ENCODE measurements at regions not wholly inside any gene's neighbourhood (a gene's known extent, or its start where the extent isn't known, plus 50 kb on each side); places are given as distances from the start of the nearest gene placed in this dataset.

DNA sequence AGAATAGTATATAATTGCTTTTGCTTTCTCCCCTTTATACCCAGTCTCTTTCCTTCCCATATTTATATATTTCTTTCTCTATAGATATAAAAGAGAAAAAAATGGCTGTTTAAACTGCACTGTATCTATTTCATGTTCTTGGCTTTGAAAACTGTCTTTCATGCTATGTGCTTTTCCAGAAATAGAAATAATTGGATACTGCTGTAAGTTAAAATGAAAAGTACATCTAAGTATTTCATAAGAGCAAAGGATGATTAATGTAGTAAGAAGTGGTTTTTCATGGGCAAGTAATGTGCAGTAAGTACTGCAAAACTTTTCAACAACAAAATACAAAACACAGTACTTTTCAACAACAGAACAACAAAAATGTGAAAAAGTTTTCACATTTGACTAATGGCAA, 237.9 kb downstream of the SNCA start:
- DNase-seq (ENCODE audit: low spot score) = no peak

DNA sequence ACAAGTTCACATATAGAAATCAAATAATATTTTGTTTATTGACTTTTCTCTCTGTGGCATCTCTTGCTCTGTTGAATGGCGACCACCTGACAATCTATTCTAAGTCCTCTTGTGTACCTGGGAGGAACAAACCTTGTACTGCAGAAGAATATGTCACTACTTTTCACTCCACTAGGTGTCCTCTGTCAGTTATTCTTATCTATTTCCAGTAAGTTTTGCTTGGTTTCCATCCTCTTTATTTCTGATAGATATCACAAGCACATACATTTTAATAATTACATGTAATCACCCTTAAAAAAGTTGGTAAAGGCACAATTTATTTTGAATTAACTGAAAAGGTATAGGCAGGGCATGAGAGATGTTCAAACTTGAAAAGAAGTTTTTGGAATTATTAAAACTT, 238.4 kb downstream of the SNCA start:
- peak; percentile 16 for DNase-seq (ENCODE audit: low spot score)

DNA sequence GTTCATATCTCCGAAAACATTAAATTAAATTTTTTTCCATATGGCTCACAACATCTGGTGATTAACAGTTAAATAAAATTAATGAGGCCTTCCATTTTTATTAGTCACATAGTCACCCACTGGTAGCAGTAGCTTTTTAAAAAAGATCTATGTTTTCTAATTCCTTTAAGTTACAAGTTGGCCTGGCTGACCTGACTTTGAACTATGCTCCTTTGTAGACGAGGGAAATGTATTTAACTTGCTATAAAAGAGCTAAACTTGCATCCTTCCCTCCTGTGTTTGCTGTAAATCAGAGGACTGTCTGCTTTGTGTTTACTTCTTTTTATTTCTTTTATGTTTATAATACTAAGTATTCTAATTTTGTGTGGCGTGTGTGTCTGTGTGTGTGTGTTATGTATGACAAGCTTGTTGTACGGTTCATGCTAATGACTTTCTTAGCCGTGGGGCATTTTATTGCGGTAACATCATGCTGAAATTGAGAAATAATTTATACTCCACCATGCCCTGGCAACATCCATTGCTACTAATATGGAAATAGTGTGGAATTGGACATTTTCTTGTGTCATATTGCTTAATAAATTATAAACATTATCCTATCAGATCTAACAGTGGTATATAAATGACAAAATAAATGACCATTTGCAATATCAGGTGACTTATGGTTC, 241.7 kb downstream of the SNCA start:
- DNase-seq (ENCODE audit: low spot score) = no peak

DNA sequence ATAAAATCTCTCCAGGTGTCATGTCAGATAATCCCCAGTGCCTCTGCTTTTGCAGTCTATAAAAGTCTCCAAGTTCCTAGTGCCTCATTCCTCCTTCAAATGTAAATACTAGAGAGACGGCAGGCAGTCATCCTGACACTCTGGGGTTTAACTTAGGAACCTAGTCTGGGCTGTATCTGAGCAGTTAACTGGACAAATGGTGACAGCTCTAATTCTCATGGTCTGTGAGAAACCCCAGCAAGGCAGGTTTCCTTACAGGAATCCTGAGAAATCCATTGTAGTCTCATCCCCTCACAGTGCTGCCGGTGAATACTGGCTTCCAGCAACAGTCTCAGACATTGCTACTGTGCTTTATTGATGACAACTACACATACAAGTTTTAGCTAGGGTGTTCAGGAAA, 246.8 kb downstream of the SNCA start:
- DNase-seq (ENCODE audit: low spot score) = no peak

DNA sequence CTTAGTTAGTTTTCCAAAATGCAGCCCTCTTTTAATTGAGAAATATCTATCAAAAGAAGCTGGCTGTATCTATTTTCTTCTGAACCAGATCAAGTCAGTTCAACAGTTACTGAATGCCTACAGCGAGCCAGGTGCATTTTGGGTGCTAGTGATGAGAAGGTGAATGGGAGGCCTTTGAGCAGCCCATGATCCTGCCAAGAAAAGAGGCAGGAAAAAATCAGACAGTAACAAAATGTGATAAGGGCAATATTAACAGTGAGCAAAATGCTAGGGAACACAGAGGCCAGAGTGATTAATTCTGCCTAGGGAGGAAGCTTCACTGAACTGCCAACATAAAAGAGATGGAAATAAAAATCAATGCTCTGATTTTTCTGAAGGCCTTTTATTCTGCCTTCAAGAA, 248.5 kb downstream of the SNCA start:
- DNase-seq (ENCODE audit: low spot score) = no peak

DNA sequence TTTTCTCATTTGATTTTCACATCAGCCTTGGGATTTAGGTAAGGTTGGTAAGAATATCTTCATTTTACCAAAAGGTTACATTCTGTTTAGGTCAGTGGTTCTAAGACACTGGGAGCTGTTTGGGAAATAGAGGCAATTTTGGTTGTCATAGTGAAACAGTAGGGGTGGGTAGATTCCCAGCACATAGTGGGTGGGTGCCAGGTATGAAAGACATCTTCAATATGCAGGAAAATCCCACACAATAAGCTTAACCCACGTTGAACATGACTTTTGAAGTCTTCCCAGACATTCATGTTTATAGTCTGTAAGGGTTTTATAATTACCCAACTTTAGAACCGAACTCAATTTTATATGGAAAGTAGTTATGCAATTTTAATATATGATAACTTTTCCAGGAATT, 249.6 kb downstream of the SNCA start:
- DNase-seq (ENCODE audit: low spot score) = no peak

DNA sequence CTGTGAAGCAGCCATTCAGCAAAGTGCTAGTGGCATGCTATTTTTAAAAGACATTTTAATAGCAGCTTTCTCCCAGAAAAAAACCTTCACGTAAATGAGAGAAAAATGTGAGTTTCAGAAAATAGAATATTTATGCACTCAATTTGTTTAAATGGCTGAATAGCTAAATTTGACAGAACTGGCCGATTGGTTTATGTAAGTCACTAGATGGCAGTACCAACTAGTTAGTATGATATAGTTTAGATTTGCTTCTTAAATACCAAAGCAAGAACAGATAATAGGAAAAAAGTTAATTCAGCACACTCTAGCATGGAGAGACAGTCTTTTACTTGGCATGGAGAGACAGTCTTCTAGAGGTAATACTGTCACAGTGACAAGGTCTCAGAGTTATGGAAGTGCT, 250.1 kb downstream of the SNCA start:
- DNase-seq (ENCODE audit: low spot score) = peak; percentile 26

DNA sequence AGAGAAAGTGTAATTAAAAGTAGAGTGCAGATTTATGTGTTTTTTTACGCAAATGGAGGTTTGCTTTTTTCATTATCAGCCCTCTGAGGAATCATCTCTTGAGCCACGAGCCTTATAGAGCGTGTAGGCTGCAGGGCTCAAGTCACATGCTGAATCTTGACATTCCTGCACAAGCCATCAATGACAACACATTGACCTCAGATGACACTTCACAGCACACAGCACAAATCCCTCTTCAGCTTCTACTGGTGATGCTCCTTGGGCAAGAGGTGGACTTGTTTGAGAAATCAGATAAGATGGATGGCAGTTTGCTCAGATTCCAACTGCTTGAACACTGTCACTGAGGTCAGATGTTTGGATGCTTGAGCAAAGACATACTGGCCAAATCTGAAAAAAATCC, 250.6 kb downstream of the SNCA start:
- DNase-seq (ENCODE audit: low spot score) = no peak

DNA sequence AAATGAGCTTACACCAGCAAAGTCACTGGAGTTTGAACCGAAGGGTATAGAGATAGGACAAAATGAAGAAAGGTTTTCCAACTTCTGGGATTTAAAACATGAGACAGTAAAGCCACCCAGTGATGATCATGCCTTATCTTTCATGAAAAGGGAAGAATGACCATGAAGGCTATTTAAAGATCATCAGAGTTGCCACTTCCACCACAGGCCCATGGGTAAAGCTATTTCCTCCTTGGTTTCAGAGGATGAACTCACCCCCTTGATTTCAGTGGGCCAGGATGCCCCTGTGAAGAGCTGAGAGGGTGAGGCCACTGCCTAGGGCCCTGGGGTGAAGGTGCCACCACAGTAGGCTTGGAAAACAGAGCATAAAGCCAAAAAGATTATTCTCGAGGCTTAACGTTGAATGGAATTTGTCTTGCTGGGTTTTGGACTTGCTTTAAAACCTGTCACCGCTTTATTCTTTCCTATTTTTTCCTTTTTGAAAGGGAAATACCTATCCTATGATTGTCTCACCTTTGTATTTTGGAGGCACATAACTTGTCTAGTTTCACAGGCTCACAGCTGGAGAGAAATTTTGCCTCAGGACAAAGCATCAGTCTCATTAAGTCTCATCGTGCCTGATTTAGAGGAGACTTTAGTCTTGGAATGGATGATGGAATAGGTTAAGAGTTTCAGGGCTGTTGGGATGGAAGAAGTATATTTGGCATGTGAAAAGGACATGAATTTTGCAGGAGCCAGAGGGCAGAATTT, 254.0 kb downstream of the SNCA start:
- DNase-seq (ENCODE audit: low spot score) = no peak

DNA sequence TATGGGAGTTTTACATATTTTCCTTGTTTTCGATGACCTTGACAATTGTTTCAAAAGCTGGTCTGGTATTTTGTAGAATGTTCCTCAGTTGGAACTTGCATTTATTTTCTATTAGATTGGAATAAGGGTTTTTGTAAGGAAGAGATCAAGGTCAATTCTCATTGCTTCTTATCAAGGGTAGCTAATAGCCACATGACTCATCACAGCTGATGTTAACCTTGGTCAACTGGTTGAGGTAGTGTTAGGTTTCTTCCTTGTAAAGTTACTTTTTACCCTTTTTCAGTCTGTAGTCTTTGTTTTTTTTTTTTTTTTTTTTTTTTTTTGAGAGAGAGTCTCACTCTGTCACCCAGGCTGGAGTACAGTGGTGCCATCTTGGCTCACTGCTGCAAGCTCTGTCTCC, 257.2 kb downstream of the SNCA start:
- DNase-seq (ENCODE audit: low spot score) = no peak

DNA sequence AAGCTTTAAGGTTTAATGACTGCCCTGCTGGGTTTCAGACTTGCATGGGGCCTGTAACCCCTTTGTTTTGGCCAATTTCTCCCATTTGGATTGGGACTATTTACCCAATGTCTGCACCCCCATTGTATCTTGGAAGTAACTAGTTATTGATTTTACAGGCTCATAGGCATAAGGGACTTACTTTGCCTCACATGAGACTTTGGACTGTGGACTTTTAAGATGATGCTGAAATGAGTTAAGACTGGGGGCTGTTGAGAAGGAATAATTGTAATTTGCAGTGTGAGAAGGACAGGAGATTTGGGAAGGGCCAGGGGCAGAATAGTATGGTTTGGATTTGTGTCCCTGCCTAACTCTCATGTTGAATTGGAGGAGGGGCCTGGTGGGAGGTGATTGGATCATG, 260.7 kb downstream of the SNCA start:
- no peak for DNase-seq (ENCODE audit: low spot score)

DNA sequence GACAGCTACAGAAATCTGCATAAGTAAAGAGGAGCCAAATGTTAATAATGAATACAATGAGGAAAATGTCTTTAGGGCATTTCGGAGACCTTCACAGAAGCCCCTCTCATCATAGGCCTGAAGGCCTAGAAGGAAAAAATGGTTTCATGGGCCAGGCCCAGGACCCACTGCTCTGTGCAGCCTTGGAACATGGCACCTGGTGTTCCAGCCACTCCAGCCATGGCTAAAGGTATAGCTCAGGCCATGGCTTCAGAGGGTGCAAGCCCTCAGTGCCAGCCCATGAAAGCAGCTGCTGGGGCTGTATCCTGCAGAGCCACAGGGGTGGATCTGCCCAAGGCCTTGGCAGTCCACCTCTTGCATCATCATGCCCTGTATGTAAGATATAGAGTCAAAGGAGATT, 261.1 kb downstream of the SNCA start:
- DNase-seq (ENCODE audit: low spot score) = no peak

DNA sequence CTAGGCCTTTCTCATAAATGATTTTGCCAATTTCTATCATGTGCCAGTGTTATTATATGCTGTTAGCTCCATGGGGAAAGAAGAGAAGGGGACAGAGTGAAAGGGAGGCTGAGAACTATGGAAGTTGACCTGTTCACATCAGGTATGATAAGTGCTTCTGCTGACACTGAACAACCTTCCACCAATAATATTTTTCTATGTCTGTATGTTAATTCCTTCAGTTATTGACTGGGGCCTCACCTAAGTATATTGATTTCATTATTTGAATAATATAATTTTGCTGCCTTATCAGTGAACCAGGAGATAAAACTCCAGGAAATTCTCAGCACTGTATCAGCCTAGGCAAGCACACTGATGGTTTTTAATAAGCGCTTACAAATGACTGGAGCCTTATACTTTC, 262.8 kb downstream of the SNCA start:
- DNase-seq (ENCODE audit: low spot score) = no peak

DNA sequence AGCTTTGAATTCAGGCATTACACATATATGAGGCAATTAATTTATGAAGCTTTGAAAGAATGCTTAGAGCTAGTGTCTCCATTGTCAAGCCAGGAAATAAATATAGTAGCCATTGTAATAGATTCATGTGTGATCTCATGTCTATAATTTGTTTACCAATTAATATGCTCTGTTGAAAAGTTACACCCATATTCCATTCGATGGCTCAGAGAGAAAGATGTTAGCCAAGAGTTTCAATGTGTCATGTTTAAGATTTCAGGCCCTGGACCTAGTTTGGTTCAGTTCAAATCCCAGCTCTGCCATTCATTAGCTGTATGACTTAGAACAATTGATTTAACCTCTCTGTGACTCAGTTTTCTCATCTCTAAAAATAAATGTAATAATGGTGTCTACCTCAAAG, 263.3 kb downstream of the SNCA start:
- no peak for DNase-seq (ENCODE audit: low spot score)

DNA sequence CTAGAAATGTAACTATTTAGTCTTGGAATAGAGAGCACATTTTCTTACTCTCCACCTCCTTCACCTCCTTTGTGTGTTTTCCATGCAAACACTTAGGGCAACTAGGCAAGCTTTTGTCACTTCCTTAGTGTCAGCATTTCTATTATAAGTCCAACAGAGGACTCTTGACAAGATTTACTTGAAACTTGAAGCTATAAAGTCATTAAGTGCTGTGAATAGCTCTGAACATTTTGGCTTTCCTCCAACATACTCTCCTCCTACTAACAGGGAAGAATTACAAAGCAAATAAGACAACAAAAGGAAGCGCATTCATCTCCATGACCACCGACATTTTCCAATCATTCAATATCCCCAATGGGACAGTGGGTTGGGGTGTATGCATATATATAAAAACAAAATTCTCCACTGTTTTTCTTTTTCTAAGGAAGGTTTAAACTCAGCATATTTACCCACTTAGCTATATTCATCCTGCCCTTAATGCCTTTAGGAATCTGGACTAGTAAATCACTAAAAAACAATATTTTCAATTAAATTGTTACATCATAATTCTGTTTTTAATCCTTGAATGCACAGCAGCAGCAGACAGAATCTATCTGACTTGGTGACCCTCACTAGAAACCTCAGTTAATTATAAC, 264.6 kb downstream of the SNCA start:
- DNase-seq (ENCODE audit: low spot score) = no peak

DNA sequence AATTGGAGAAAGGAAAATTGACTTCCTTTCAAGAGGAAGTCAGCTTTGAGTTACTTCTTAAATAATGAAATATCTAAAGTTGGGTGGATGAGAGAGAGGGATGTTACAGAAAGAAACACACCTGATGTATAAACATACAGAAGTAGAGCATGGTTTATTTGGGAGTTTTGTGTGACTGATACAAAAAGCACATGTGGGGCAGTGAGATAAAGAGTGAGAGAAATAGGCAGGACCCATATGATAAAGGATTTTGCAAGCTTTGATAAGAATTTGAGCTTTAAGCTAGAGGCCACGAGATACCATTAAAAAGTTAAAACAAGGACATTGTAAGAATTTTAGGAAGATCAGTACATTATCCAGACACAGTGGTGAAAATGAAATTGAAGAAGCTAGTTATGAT, 263.3 kb upstream of the GPRIN3 start:
- no peak for DNase-seq (ENCODE audit: low spot score)

DNA sequence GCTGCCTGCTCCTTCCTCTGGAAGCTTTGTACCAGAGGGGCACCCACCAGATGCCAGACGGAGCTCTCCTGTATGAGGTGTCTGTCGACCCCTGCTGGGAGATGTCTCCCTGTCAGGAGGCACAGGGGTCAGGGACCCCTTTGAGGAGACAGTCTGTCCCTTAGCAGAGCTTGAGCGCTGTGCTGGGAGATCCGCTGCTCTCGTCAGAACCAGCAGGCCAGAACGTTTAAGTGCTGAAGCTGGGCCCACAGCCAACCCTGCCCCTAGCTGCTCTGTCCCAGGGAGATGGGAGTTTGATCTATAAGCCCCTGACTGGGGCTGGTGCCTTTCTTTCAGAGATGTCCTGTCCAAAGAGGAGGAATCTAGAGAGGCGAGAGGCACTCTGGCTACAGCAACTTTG, 260.3 kb upstream of the GPRIN3 start:
- DNase-seq (ENCODE audit: low spot score) = no peak

DNA sequence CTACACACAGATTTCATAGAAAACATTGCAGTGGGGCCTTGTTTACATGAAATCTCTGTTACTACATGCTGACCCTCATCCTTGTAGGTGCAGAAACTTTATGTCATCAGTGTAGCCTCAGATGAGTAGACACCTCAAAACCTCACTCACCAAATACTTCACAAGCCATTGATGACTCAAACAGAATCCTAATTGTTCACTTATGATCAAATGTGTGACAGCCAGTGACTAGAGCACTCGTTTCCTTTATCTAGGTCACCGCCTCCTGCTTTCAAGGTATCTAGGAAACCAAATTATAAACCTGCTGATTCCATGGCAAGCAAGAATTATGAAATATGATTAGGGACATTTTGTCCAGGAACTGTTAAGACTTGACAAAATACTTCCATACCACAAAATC, 255.8 kb upstream of the GPRIN3 start:
- no peak for DNase-seq (ENCODE audit: low spot score)

DNA sequence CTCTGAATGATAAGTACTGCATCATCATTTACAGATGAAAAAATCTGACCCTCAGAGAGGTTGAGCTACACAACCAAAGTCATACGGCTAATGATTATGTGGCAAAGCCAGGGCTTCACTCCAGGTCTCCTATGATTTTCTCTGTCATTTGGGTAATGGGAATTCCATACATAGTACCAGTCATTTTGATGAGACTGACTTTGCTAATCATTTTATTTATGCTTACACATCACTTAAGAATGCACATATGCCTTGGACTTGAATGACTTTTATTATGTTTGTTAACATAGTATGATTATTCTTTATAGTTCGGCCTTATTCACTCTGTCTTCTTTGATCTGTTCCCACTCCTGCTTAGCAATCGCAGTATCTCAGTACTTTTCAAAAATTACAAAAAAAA, 255.1 kb upstream of the GPRIN3 start:
- DNase-seq (ENCODE audit: low spot score) = no peak

DNA sequence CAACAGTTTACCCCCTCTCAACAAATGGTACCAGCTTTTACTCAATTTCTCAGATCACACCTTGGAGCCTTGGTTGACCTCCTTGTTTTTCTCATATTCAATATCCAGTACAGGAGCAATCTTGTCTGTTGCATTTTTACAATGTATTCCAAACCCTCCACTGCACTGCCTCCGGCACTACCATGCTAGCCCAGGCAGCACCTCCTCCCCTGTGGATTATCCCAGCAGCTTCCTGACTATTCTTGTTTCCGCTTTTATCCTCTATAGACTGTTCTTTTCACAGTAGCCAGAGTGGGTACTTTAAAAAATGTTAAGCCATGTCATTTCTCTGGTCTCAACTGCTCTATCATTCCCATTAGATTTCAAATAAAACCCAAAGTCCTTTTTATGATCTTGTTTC, 253.4 kb upstream of the GPRIN3 start:
- no peak for DNase-seq (ENCODE audit: low spot score)

DNA sequence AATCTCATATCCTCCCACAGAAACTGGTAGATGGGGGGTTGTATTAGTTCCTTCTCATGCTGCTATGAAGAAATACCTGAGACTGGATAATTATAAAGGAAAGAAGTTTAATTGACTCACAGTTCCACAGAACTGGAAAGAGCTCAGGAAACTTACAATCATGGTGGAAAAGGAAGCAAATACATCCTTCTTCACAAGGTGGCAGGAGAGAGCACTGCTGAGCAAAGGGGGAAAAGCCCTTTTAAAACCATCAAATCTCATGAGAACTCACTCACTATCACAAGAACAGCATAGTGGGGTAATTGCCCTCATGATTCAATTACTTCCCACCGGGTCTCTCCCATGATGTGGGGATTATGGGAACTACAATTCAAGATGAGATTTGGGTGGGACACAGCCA, 250.5 kb upstream of the GPRIN3 start:
- DNase-seq (ENCODE audit: low spot score) = peak; percentile 18

DNA sequence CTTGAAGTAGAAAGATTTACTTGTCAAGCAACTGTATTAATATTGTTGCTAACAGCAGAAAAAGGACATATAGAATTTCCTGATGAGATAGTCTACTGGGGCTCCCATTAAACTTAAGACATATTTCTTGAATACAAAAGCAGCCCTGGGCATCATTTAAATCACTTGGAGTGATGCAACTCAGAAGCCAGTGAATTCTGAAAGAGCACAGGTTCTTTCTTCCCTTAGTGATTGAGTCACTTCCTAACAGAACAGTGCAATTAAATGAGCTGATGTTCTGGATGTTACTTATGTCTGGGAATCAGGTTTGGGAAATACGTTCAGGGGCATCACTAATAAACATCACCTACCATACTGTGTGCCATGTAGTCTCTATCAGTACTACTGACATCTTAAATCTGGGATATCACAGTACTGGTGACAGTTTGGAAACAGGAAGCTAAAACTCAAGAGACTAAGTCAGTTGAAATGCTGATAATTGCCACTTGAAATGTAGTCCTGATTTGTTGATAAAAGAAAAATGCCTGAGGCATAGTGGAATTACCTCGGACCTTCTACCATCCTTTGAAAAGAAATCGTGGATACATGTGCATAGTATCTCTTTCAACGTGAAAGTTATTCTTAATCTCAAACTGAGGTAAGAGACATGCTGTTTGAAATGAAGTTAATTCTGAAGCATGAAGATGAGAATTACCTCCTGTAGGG, 249.2 kb upstream of the GPRIN3 start:
- no peak for DNase-seq (ENCODE audit: low spot score)

DNA sequence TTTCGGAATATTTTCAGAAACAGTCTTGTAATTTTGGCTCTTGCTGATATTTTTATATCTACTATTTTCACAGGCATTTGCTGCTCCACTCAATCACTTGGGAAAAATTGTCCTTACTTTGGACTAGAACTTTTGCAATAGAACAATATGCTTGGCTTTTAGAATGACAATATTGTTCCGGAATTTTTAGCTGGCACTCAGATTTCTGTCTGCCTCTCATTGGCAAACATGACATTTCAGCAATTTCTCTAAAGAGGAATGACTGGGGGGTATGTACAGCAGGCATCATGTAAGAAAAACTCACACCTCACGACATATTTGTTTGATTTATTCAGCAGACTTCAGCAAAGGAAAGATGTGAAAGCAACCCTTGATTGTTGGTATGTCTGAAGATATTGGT, 243.6 kb upstream of the GPRIN3 start:
- DNase-seq (ENCODE audit: low spot score) = no peak

Data from NAMALWA (cell line).